Chondrocyte (in vitro differentiated cells): ENCODE measurements at regions not wholly inside any gene's neighbourhood (a gene's known extent, or its start where the extent isn't known, plus 50 kb on each side); places are given as distances from the start of the nearest gene placed in this dataset.

Experiments used
- DNase-seq: peaks from one replicate; pipeline ENCODE4 v3.0.0; 2021; ENCODE audit warnings: mixed read lengths, low spot score
- H3K27ac Mint-ChIP-seq: one replicate; pipeline ENCODE4 v1.8.0; 2021; ENCODE audit warnings: mild to moderate bottlenecking, moderate library complexity, mixed read lengths; ENCODE audit not compliant: unreplicated experiment
- H3K27me3 Mint-ChIP-seq: 2 replicates; pipeline ENCODE4 v1.8.0; 2021; ENCODE audit warnings: low read depth, mixed read lengths
- H3K36me3 Mint-ChIP-seq: 2 replicates; pipeline ENCODE4 v1.8.0; 2021; ENCODE audit warnings: low read depth, mixed read lengths
- H3K4me1 Mint-ChIP-seq: 2 replicates; pipeline ENCODE4 v1.8.0; 2021; ENCODE audit warnings: low read depth, mild to moderate bottlenecking, mixed read lengths
- H3K4me3 Mint-ChIP-seq: one replicate; pipeline ENCODE4 v1.8.0; 2021; ENCODE audit warnings: mild to moderate bottlenecking, moderate library complexity, mixed read lengths; ENCODE audit not compliant: unreplicated experiment
- H3K9me3 Mint-ChIP-seq: 2 replicates; pipeline ENCODE4 v1.8.0; 2021; ENCODE audit warnings: low read depth, mixed read lengths
- TF ChIP-seq, protein P1 (sequence below): fragments of 200-600 bp; sonication (generic); IDR thresholded peaks from 2 replicates; pipeline ENCODE4 v1.5.0; 2021; ENCODE audit warnings: antibody characterized with exemption, mild to moderate bottlenecking, moderate library complexity

DNA sequence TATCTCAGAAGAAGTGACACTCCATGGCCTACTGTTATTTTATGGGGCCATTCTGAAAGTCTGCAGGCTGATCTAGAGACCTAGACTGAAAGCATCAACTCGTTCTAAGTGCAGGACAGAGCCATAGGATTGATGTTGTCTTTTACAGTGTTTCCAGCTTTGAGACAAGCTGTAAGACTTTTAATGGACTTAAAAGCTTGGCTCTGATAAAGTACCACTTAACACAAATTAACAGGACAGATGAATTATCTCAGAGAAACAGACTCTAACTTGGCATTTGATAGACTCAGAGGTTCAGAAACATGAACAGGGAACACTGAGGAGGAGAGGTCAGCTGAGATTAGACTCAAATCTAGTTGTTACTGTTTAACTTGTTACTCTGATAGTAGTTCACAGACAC lies 203.2 kb downstream of the TLR4 start:
- Mint-ChIP-seq H3K4me1 (no peaks in the 10 kb centered on the region), H3K4me3 (no peak overlapping the region), H3K27ac (no peak overlapping the region), H3K36me3 (peaks cover 3% of the 10 kb centered on the region), H3K9me3 (peaks cover 35% of the 10 kb centered on the region), H3K27me3 (no peaks in the 10 kb centered on the region)
- TF ChIP-seq, protein P1, sequence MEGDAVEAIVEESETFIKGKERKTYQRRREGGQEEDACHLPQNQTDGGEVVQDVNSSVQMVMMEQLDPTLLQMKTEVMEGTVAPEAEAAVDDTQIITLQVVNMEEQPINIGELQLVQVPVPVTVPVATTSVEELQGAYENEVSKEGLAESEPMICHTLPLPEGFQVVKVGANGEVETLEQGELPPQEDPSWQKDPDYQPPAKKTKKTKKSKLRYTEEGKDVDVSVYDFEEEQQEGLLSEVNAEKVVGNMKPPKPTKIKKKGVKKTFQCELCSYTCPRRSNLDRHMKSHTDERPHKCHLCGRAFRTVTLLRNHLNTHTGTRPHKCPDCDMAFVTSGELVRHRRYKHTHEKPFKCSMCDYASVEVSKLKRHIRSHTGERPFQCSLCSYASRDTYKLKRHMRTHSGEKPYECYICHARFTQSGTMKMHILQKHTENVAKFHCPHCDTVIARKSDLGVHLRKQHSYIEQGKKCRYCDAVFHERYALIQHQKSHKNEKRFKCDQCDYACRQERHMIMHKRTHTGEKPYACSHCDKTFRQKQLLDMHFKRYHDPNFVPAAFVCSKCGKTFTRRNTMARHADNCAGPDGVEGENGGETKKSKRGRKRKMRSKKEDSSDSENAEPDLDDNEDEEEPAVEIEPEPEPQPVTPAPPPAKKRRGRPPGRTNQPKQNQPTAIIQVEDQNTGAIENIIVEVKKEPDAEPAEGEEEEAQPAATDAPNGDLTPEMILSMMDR = no peak
- no peak for DNase-seq

DNA sequence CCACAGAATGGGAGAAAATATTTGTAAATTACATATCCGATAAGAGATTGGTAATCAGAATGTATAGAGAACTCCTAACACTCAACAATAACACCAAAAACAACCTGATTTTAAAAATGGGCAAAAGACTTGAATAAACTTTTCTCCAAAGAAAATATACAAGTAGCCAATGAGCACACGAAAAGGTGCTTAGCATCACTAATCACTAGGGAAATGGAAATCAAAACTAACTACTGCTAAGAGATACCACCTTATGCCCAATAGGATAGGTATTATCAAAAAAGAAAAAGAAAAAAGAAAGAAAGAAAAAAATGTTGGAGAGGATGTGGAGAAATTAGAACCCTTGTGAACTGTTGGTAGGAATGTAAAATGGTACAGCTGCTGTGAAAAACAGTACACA lies 212.1 kb downstream of the TLR4 start:
- TF ChIP-seq, protein P1 = no peak
- H3K27me3 Mint-ChIP-seq = peaks cover 10% of the 10 kb centered on the region
- no peaks in the 10 kb centered on the region for H3K4me1 Mint-ChIP-seq
- H3K27ac Mint-ChIP-seq = no peak overlapping the region
- H3K4me3 Mint-ChIP-seq = no peak overlapping the region
- peaks cover 1% of the 10 kb centered on the region for H3K36me3 Mint-ChIP-seq
- no peak for DNase-seq
- H3K9me3 Mint-ChIP-seq = peaks cover 13% of the 10 kb centered on the region

DNA sequence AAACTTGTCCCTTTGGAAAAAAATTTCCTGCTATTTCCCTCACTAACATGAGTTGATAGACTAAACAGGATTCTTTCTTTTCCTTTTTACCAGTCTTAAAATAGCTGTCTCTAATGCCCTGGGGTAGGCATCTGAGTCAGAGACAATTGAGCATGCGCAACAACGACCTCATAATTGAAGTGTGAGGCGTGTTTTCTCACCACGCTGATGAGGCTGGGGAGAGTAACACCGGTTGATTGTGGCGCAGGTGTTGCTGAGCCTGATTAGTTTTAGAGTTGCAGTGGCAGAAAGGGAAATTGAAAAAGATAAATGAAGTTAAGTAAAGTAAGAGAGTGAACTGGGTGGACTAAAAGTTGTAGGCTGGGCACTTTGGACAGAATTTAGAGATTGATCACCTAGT lies 213.7 kb downstream of the TLR4 start:
- TF ChIP-seq, protein P1 = no peak
- Mint-ChIP-seq H3K27me3 (peaks cover 10% of the 10 kb centered on the region), H3K4me1 (no peaks in the 10 kb centered on the region), H3K9me3 (no peaks in the 10 kb centered on the region), H3K27ac (no peak overlapping the region), H3K36me3 (no peaks in the 10 kb centered on the region), H3K4me3 (no peak overlapping the region)
- no peak for DNase-seq

DNA sequence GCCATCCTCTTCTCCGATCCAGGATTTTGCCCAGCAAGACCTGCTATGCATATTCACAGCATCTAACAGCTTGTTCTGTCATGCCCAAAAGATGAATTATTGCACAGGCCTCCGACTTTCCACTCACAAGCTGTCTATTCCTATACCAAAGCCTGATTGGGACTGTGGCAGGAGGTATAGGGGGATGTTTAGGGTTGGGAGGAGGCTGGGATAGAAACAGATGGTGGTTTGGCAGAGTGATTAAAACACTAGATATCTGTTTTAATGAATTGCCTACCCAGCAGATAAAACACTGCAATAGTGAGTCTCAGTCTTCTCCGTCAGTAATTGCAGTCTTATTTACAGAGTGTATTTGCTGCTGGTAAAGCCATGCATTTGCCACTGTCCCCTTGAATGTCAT lies 215.3 kb downstream of the TLR4 start:
- no peaks in the 10 kb centered on the region for H3K9me3 Mint-ChIP-seq
- H3K36me3 Mint-ChIP-seq = no peaks in the 10 kb centered on the region
- no peak overlapping the region for H3K4me3 Mint-ChIP-seq
- H3K27ac Mint-ChIP-seq = no peak overlapping the region
- no peak for DNase-seq
- H3K4me1 Mint-ChIP-seq = no peaks in the 10 kb centered on the region
- H3K27me3 Mint-ChIP-seq = peaks cover 8% of the 10 kb centered on the region
- TF ChIP-seq, protein P1 = no peak

DNA sequence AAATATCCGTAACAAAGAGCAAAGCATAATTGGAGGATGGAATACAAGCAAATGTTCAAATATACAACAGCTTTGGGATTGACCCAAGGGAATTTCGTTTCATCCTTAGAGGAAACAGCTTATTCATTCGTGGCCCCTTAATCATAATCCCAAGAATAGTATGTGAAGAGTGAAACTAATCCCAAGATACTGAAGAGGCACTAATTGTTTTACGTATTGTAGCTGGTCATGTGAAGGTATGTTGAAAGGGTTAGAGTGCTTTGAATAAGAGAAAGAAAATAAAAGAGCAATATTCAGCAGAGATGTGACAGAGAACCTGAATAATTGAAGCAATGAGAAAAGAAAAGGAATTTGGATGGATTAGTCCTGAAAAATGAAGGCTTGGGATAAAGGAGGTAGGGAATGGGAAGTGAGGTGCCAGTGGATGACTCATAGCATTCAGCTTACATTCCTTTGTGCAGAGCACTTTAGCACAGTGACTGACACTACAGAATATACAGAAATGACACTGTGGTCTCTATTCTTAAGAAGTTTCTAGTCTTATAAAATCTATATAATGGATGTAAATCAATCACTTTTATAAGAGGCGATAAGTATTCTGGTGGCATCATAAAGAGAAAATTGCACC lies 221.9 kb downstream of the TLR4 start:
- H3K9me3 Mint-ChIP-seq = no peaks in the 10 kb centered on the region
- H3K27ac Mint-ChIP-seq = no peak overlapping the region
- DNase-seq = no peak
- peaks cover 8% of the 10 kb centered on the region for H3K27me3 Mint-ChIP-seq
- H3K36me3 Mint-ChIP-seq = no peaks in the 10 kb centered on the region
- TF ChIP-seq, protein P1 = no peak
- H3K4me3 Mint-ChIP-seq = no peak overlapping the region
- no peaks in the 10 kb centered on the region for H3K4me1 Mint-ChIP-seq
